ENCODE measurements at regions not wholly inside any gene's neighbourhood (a gene's known extent, or its start where the extent isn't known, plus 50 kb on each side); places are given as distances from the start of the nearest gene placed in this dataset.

- TF ChIP-seq CTCF (IDR thresholded peaks at IDR 0.05) (no peak), POLR2A (IDR thresholded peaks at IDR 0.05) (no peak)
Measured at GRCh38 chr13:112236016-112236415, 140.1 kb upstream of the SPACA7 start.

Measured in thyroid gland (tissue), 4 donors.